HEK293 (cell line): ENCODE measurements at regions not wholly inside any gene's neighbourhood (a gene's known extent, or its start where the extent isn't known, plus 50 kb on each side); places are given as distances from the start of the nearest gene placed in this dataset.
"Not testable (repeated sequence)": the region's sequence is repeated elsewhere in the genome, so short reads cannot be mapped to it uniquely, and the experiment has no call there.

Source experiments
- REPIN1 ChIP-seq: fragments of 450-650 bp; formaldehyde crosslinking; IDR thresholded peaks from 2 replicates; pipeline ENCODE4 v1.5.1; 2017; ENCODE audit warnings: missing biosample characterization, missing genetic modification characterization, low read depth
- ZNF155 ChIP-seq: fragments of 450-650 bp; formaldehyde crosslinking; IDR thresholded peaks from 2 replicates; pipeline ENCODE4 v1.5.1; 2016; ENCODE audit warnings: missing biosample characterization, missing genetic modification characterization
- ZNF157 ChIP-seq: fragments of 450-650 bp; formaldehyde crosslinking; IDR thresholded peaks from 2 replicates; pipeline ENCODE4 v1.5.1; 2016; ENCODE audit warnings: missing biosample characterization, missing genetic modification characterization
- ZNF202 ChIP-seq: fragments of 450-650 bp; formaldehyde crosslinking; IDR thresholded peaks from 2 replicates; pipeline ENCODE4 v1.5.1; 2016; ENCODE audit warnings: missing biosample characterization, missing genetic modification characterization, borderline replicate concordance
- ZNF302 ChIP-seq: fragments of 450-650 bp; formaldehyde crosslinking; IDR thresholded peaks from 2 replicates; pipeline ENCODE4 v1.5.1; 2016; ENCODE audit warnings: missing biosample characterization, missing genetic modification characterization, low read depth
- ZNF341 ChIP-seq: fragments of 450-650 bp; formaldehyde crosslinking; IDR thresholded peaks from 2 replicates; pipeline ENCODE4; 2016; ENCODE audit warnings: low read depth, missing biosample characterization, missing genetic modification characterization
- ZNF433 ChIP-seq: fragments of 450-650 bp; formaldehyde crosslinking; IDR thresholded peaks from 2 replicates; pipeline ENCODE4 v1.5.1; 2016; ENCODE audit warnings: missing biosample characterization, missing genetic modification characterization, low read depth
- ZNF776 ChIP-seq: fragments of 450-650 bp; formaldehyde crosslinking; IDR thresholded peaks from 2 replicates; pipeline ENCODE4 v1.5.0; 2017; ENCODE audit warnings: missing biosample characterization, missing genetic modification characterization, borderline replicate concordance
- TF ChIP-seq, protein P1 (sequence below): fragments of 450-650 bp; formaldehyde crosslinking; IDR thresholded peaks from 2 replicates; pipeline ENCODE4 v1.5.1; 2017; ENCODE audit warnings: missing biosample characterization, mild to moderate bottlenecking, missing genetic modification characterization, moderate library complexity
- TF ChIP-seq, protein P2 (sequence below): fragments of 450-650 bp; formaldehyde crosslinking; IDR thresholded peaks from 2 replicates; pipeline ENCODE4 v1.5.1; 2016; ENCODE audit warnings: missing biosample characterization, missing genetic modification characterization
- TF ChIP-seq, protein P3 (sequence below): fragments of 450-650 bp; formaldehyde crosslinking; IDR thresholded peaks from 2 replicates; pipeline ENCODE4 v1.5.1; 2016; ENCODE audit warnings: missing biosample characterization, missing genetic modification characterization

DNA sequence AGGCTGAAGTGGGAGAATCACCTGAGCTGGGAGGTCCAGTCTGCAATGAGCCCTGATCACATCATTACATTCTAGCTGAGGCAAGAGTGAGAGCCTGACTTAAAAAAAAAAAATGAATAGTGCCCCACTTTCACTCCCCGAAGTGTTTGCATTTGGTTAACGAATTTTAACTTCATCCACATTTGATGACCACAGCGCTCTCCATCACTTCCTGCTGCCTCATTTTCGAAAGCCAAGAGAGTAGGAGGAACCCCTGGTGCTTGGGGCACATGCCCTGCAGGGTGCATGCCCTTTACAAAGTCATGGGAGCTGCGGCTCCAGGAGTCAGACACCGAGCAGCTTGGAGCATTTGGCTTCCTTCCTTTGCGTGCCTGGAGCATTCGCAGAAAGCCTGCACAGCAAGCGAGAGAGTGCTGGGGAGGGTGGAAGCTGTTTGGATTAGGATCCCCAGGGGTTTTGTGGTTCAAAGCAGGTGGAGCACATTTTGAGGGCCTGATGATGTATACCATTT lies 119.1 kb upstream of the METTL14 start:
- TF ChIP-seq, protein P1, sequence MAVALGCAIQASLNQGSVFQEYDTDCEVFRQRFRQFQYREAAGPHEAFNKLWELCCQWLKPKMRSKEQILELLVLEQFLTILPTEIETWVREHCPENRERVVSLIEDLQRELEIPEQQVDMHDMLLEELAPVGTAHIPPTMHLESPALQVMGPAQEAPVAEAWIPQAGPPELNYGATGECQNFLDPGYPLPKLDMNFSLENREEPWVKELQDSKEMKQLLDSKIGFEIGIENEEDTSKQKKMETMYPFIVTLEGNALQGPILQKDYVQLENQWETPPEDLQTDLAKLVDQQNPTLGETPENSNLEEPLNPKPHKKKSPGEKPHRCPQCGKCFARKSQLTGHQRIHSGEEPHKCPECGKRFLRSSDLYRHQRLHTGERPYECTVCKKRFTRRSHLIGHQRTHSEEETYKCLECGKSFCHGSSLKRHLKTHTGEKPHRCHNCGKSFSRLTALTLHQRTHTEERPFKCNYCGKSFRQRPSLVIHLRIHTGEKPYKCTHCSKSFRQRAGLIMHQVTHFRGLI (tag by site-specific recombination) = not testable (repeated sequence)
- TF ChIP-seq, protein P2, sequence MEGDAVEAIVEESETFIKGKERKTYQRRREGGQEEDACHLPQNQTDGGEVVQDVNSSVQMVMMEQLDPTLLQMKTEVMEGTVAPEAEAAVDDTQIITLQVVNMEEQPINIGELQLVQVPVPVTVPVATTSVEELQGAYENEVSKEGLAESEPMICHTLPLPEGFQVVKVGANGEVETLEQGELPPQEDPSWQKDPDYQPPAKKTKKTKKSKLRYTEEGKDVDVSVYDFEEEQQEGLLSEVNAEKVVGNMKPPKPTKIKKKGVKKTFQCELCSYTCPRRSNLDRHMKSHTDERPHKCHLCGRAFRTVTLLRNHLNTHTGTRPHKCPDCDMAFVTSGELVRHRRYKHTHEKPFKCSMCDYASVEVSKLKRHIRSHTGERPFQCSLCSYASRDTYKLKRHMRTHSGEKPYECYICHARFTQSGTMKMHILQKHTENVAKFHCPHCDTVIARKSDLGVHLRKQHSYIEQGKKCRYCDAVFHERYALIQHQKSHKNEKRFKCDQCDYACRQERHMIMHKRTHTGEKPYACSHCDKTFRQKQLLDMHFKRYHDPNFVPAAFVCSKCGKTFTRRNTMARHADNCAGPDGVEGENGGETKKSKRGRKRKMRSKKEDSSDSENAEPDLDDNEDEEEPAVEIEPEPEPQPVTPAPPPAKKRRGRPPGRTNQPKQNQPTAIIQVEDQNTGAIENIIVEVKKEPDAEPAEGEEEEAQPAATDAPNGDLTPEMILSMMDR (tag by site-specific recombination) = not testable (repeated sequence)
- not testable (repeated sequence) for TF ChIP-seq ZNF202 (tag by site-specific recombination); ZNF157 (tag by site-specific recombination); ZNF776 (tag by site-specific recombination); ZNF302 (tag by site-specific recombination); REPIN1; ZNF155 (tag by site-specific recombination); ZNF433 (tag by site-specific recombination)
- TF ChIP-seq ZNF341 (tag by site-specific recombination) = peak; percentile 57
- TF ChIP-seq, protein P3, sequence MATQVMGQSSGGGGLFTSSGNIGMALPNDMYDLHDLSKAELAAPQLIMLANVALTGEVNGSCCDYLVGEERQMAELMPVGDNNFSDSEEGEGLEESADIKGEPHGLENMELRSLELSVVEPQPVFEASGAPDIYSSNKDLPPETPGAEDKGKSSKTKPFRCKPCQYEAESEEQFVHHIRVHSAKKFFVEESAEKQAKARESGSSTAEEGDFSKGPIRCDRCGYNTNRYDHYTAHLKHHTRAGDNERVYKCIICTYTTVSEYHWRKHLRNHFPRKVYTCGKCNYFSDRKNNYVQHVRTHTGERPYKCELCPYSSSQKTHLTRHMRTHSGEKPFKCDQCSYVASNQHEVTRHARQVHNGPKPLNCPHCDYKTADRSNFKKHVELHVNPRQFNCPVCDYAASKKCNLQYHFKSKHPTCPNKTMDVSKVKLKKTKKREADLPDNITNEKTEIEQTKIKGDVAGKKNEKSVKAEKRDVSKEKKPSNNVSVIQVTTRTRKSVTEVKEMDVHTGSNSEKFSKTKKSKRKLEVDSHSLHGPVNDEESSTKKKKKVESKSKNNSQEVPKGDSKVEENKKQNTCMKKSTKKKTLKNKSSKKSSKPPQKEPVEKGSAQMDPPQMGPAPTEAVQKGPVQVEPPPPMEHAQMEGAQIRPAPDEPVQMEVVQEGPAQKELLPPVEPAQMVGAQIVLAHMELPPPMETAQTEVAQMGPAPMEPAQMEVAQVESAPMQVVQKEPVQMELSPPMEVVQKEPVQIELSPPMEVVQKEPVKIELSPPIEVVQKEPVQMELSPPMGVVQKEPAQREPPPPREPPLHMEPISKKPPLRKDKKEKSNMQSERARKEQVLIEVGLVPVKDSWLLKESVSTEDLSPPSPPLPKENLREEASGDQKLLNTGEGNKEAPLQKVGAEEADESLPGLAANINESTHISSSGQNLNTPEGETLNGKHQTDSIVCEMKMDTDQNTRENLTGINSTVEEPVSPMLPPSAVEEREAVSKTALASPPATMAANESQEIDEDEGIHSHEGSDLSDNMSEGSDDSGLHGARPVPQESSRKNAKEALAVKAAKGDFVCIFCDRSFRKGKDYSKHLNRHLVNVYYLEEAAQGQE (tag by site-specific recombination) = not testable (repeated sequence)
